OCI-LY1 (cell line): ENCODE measurements at regions not wholly inside any gene's neighbourhood (a gene's known extent, or its start where the extent isn't known, plus 50 kb on each side); places are given as distances from the start of the nearest gene placed in this dataset.
"Not testable (repeated sequence)": the region's sequence is repeated elsewhere in the genome, so short reads cannot be mapped to it uniquely, and the experiment has no call there.

Source experiments
- CTCF ChIP-seq: fragments of 200-600 bp; sonication (generic), shearing (Covaris generic); IDR thresholded peaks from 2 replicates; pipeline ENCODE4 v1.5.1; 2017; ENCODE audit warnings: mild to moderate bottlenecking, antibody characterized with exemption, low read length, moderate library complexity, mixed read lengths
- EZH2 ChIP-seq: fragments of 200-600 bp; sonication (generic), shearing (Covaris generic); IDR thresholded peaks from 2 replicates; pipeline ENCODE4 v1.8.0; 2017; ENCODE audit warnings: borderline replicate concordance, mixed run types, mild to moderate bottlenecking, antibody characterized with exemption, low read length, moderate library complexity, mixed read lengths

- TF ChIP-seq CTCF, EZH2: not testable (repeated sequence)
These were observed 738.2 kb downstream of the PRIM2 start for GRCh38 chr6:58055465-58056176.
